Adrenal gland (tissue), 5 donors: ENCODE measurements at regions not wholly inside any gene's neighbourhood (a gene's known extent, or its start where the extent isn't known, plus 50 kb on each side); places are given as distances from the start of the nearest gene placed in this dataset.

ENCODE experiments used
- POLR2A ChIP-seq, 2 donors: fragments of 450-650 bp; IDR thresholded peaks; one replicate each; pipeline ENCODE4 v1.6.1; 2017; ENCODE audit warnings: antibody characterized with exemption in 2 of 2, mild to moderate bottlenecking in 2 of 2, moderate library complexity in 1 of 2
- TF ChIP-seq, protein P1 (sequence below), 6 experiments: fragments of 450-650 bp in 4 of 6; fragments of 200-600 bp in 2 of 6; sonication (generic) in 1 of 6; IDR thresholded peaks; 1 replicate in 5 of 6; 2 replicates in 1 of 6; pipeline versions ENCODE4 v1.5.1 to v1.8.0; 2016 to 2021; ENCODE audit warnings: antibody characterized with exemption in 6 of 6, mild to moderate bottlenecking in 2 of 6, moderate library complexity in 1 of 6
- donor health status: DM: no; HTN: no; CAD: no.

DNA sequence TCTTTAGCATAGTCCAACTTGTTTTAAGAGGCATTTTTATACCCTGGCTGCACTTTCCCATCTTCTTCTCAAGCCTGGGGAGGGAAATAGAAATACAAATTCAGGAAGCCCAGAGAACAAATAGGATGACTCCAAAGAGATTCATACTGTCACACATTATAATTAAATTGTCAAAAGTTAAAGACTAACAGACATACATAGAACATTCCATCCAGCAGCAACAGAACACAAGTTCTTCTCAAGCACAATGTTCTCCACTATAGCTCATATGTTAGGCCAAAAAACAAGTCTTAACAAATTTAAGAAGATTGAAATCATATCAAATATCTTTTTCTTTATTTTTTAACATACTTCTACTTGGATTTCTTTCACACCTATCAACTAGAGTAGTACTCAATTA is 75.7 kb downstream of the ANKRD7 start:
- TF ChIP-seq POLR2A (IDR thresholded peaks at IDR 0.05), result no peak
- TF ChIP-seq, protein P1, sequence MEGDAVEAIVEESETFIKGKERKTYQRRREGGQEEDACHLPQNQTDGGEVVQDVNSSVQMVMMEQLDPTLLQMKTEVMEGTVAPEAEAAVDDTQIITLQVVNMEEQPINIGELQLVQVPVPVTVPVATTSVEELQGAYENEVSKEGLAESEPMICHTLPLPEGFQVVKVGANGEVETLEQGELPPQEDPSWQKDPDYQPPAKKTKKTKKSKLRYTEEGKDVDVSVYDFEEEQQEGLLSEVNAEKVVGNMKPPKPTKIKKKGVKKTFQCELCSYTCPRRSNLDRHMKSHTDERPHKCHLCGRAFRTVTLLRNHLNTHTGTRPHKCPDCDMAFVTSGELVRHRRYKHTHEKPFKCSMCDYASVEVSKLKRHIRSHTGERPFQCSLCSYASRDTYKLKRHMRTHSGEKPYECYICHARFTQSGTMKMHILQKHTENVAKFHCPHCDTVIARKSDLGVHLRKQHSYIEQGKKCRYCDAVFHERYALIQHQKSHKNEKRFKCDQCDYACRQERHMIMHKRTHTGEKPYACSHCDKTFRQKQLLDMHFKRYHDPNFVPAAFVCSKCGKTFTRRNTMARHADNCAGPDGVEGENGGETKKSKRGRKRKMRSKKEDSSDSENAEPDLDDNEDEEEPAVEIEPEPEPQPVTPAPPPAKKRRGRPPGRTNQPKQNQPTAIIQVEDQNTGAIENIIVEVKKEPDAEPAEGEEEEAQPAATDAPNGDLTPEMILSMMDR (IDR thresholded peaks at IDR 0.05), result no peak
